HepG2 (cell line): ENCODE measurements at regions not wholly inside any gene's neighbourhood (a gene's known extent, or its start where the extent isn't known, plus 50 kb on each side); places are given as distances from the start of the nearest gene placed in this dataset.

Experiments
- EZH2 ChIP-seq: conservative IDR thresholded peaks from 2 replicates; pipeline ENCODE4 v1.6.1; 2012; ENCODE audit warnings: mild to moderate bottlenecking, low read depth, low read length, moderate library complexity
- JARID2 ChIP-seq: sonication (generic); formaldehyde crosslinking; IDR thresholded peaks from 2 replicates; pipeline ENCODE4 v1.8.1; 2023; ENCODE audit warnings: missing genetic modification reagents, inconsistent platforms; ENCODE audit not compliant: insufficient replicate concordance
- MXD4 ChIP-seq: IDR thresholded peaks from 2 replicates; pipeline ENCODE4 v1.6.1; 2016; ENCODE audit warnings: mild to moderate bottlenecking, missing biosample characterization, missing genetic modification reagents
- TBP ChIP-seq: sonication (generic); formaldehyde crosslinking; IDR thresholded peaks from 2 replicates; pipeline ENCODE4 v1.5.0; 2020; ENCODE audit warnings: missing genetic modification reagents
- USF2 ChIP-seq, 2 experiments: sonication (generic) in 1 of 2; formaldehyde crosslinking in 1 of 2; IDR thresholded peaks; 2 replicates each; pipeline versions ENCODE4 v1.5.1 to v1.6.1; 2011 to 2020; ENCODE audit warnings: borderline replicate concordance in 1 of 2, low read depth in 1 of 2, low read length in 1 of 2, mild to moderate bottlenecking in 1 of 2, missing genetic modification reagents in 1 of 2, moderate library complexity in 1 of 2
- YY1 ChIP-seq: IDR thresholded peaks from 2 replicates; pipeline ENCODE4 v1.6.1; 2011; ENCODE audit warnings: low read length, low read depth, moderate library complexity, mild to moderate bottlenecking; ENCODE audit not compliant: insufficient read depth, insufficient replicate concordance
- ZEB1 ChIP-seq: IDR thresholded peaks from 2 replicates; pipeline ENCODE4 v1.6.1; 2012; ENCODE audit warnings: mild to moderate bottlenecking, low read depth, inconsistent platforms; ENCODE audit not compliant: insufficient replicate concordance
- ZNF121 ChIP-seq: sonication (generic); formaldehyde crosslinking; IDR thresholded peaks from 2 replicates; pipeline ENCODE4 v1.5.0; 2020; ENCODE audit warnings: mild to moderate bottlenecking, missing genetic modification reagents
- ZNF20 ChIP-seq: sonication (generic); formaldehyde crosslinking; IDR thresholded peaks from 2 replicates; pipeline ENCODE4 v1.4.0; 2020; ENCODE audit warnings: mild to moderate bottlenecking, moderate library complexity, missing genetic modification reagents
- ZNF33A ChIP-seq: sonication (generic); formaldehyde crosslinking; IDR thresholded peaks from 2 replicates; pipeline ENCODE4 v1.5.1; 2020; ENCODE audit warnings: missing genetic modification reagents, mild to moderate bottlenecking, moderate library complexity, borderline replicate concordance
- ZNF644 ChIP-seq: IDR thresholded peaks from 2 replicates; pipeline ENCODE4 v1.6.1; 2016; ENCODE audit warnings: low read depth
- ZNF652 ChIP-seq: IDR thresholded peaks from 2 replicates; pipeline ENCODE4 v1.6.1; 2016; ENCODE audit warnings: low read depth, borderline replicate concordance

GRCh38 chr17:13729466-13730134 lies 127.9 kb upstream of the HS3ST3A1 start:
- no peak for TF ChIP-seq YY1
- no peak for TF ChIP-seq MXD4 (CRISPR knock-in tag)
- TF ChIP-seq JARID2 (CRISPR knock-in tag): no peak
- TF ChIP-seq USF2 (IDR thresholded peaks at IDR 0.05; ENCODE audit: low read depth, low read length): no peak
- no peak for TF ChIP-seq USF2 (CRISPR knock-in tag; IDR thresholded peaks at IDR 0.05; ENCODE audit: borderline replicate concordance)
- TF ChIP-seq ZEB1: no peak
- no peak for TF ChIP-seq ZNF20 (CRISPR knock-in tag)
- no peak for TF ChIP-seq TBP (CRISPR knock-in tag)
- TF ChIP-seq ZNF121 (CRISPR knock-in tag): no peak
- no peak for TF ChIP-seq ZNF644 (CRISPR knock-in tag)
- no peak for TF ChIP-seq EZH2
- TF ChIP-seq ZNF652 (CRISPR knock-in tag): no peak
- TF ChIP-seq ZNF33A: no peak
